ENCODE measurements at regions not wholly inside any gene's neighbourhood (a gene's known extent, or its start where the extent isn't known, plus 50 kb on each side); places are given as distances from the start of the nearest gene placed in this dataset.
"Not testable (repeated sequence)": the region's sequence is repeated elsewhere in the genome, so short reads cannot be mapped to it uniquely, and the experiment has no call there.

DNA sequence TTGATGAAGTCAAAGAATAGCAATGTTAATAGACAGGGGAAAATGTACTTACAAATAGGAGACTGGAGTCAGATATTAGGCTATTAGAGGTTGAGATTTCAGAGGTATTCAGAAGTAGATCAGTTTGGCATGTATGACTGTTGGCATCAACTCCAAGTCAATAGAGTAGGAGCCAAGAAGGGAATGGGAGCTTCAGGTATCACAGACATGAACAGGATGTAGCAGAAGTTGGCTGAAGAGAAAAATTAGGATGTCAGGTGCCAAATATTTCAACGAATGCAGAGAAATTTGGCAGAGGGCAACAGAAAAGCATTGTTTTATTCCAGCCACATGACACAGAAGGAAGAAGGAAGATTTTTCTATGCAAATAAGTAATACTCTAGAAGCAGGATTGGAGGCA, 69.7 kb downstream of the GLYATL1 start:
- no peaks in the 10 kb centered on the region for H3K9me3 Mint-ChIP-seq (ENCODE audit: insufficient read depth)
- H3K27me3 Mint-ChIP-seq (ENCODE audit: low read depth), result peaks cover 8% of the 10 kb centered on the region
- ChIA-PET CTCF (interaction anchor here (1.4 kb wide), 1 partner anchor 127 kb away, joined by 3 read pairs; no protein-coding TSS in a partner anchor), POLR2A (no interaction called here)
- no peaks in the 10 kb centered on the region for H3K4me1 Mint-ChIP-seq (ENCODE audit: low read depth)
- no peak overlapping the region for H3K27ac Mint-ChIP-seq
- no peak overlapping the region for H3K4me3 Mint-ChIP-seq
- ATAC-seq (no peak), DNase-seq (no peak)
- no peaks in the 10 kb centered on the region for H3K36me3 Mint-ChIP-seq (ENCODE audit: low read depth)

DNA sequence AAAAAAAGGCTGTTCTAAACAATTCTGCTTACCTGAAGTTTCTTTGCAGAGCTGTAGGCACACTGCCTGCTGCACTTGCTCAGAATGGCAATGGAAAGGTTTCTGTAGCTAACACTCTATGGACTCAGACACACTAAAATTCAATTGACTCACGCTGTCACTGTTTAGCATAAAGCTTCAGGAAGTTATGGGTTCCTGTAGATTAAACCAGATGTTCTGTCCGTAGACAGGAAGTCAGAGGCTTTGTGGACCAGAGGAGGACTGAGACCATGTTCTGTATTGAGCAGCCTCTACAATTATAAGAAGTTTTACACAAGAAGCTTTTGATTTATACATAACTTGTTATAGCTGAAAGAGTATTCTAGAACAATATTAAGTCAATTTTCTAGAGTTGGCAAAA, 70.4 kb downstream of the GLYATL1 start:
- Mint-ChIP-seq H3K27ac (no peak overlapping the region), H3K27me3 (ENCODE audit: low read depth) (peaks cover 8% of the 10 kb centered on the region), H3K4me1 (ENCODE audit: low read depth) (no peaks in the 10 kb centered on the region), H3K36me3 (ENCODE audit: low read depth) (no peaks in the 10 kb centered on the region), H3K4me3 (no peak overlapping the region), H3K9me3 (ENCODE audit: insufficient read depth) (no peaks in the 10 kb centered on the region)
- ChIA-PET POLR2A (no interaction called here), CTCF (interaction anchor here (0.6 to 1.4 kb wide), 2 partner anchors 126 to 160 kb away, joined by 3 to 4 read pairs; no protein-coding TSS in a partner anchor)
- DNase-seq, result no peak
- no peak for ATAC-seq

DNA sequence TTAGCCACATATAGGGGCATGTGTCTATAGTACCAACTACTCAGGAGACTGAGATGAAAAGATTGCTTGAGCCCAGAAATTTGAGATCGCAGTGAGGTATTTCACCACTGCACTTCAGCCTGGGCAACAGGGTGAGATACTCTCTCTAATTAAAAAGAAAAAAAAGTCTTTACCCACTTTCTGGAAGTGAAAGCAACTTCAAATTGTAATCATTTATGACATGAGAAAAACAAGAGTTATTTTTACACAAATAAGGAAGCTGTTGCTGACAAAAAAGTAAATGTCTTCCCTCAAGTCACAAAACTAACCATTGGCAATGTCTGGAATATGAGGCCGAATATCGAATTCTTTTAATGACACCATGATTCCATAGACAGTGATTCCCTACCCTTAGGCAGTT, 71.4 kb downstream of the GLYATL1 start:
- DNase-seq, result no peak
- Mint-ChIP-seq H3K9me3 (ENCODE audit: insufficient read depth) (no peaks in the 10 kb centered on the region), H3K27ac (no peak overlapping the region), H3K4me3 (no peak overlapping the region), H3K4me1 (ENCODE audit: low read depth) (no peaks in the 10 kb centered on the region), H3K27me3 (ENCODE audit: low read depth) (peaks cover 8% of the 10 kb centered on the region), H3K36me3 (ENCODE audit: low read depth) (no peaks in the 10 kb centered on the region)
- ChIA-PET POLR2A (no interaction called here), CTCF (no interaction called here)
- ATAC-seq, result no peak

DNA sequence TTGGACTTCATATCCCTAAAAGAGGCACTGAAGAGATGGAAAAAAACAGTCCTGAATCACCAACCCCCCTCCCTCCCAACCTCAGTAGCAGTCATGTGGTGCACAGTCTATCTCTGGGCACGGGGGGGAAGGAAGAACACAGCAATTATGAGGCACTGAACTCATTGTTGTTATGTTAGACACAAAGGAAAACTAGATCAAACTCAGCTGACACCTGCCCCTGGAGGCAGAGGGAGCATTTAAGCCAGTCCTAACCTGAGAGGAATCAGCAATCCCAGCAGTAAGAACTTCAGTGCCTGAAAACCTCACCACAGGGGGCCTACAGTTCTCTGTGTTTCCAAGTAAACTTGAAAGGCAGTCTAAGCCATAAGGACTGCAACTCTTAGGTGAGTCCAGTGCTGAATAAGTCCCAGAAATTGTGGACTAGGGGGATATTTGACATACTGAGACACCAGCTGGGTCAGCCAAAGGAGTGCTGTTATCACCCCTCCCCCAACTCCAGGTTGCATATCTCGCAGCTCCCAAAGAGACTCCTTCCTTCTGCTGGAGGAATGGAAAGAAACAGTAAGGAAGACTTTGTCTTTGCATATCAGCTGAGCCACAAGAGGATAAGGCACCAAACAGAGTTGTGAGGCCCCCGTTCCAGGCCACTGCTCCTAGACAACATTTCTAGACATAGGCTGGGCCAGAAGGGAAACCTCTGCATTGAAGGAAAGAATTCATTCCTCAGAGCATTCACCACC, 72.5 kb downstream of the GLYATL1 start:
- no peak overlapping the region for H3K4me3 Mint-ChIP-seq

DNA sequence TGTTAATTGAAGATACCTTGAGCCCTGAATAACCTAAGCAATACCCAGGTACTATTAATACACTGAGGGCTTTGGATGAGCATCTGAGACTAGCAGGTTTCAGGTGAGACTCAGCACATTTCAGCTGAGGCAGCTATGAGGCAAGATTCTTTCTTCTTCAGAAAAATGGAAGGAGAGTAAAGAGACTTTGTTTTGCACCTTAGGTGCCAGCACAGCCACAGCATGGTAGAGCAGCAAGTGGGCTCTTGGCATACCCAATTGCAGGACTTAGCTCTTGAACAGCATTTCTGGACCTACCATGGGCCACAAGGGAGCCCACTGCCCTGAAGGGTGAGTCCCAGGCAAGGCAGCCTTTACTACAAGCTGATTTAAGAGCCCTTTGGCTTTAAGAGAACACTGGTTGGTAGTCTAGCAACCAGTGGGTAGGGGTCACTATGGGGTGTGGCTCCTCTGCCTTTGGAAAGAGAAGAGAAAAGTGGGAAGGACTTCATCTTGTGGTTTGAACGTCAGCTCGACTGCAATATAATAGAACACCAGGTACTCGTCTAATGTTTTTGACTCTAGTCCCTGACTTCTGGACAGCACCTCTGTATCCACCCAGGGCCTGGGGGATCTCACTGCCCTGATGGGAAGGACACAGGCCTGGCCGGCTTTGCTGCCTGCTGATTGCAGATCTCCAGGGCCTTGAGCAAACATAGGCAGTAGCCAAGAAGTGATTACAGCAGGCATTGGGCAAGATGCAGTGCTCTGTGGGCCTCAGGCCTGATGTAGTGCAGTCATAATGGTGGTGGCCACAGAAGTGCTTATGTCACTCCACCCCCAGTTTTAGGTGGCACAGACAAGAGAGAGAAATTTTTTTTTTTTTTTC, 73.3 kb downstream of the GLYATL1 start:
- no peaks in the 10 kb centered on the region for H3K9me3 Mint-ChIP-seq (ENCODE audit: insufficient read depth)
- H3K4me3 Mint-ChIP-seq, result no peak overlapping the region
- H3K27me3 Mint-ChIP-seq (ENCODE audit: low read depth), result peaks cover 8% of the 10 kb centered on the region
- no peak for DNase-seq
- ATAC-seq, result no peak
- H3K4me1 Mint-ChIP-seq (ENCODE audit: low read depth), result no peaks in the 10 kb centered on the region
- ChIA-PET CTCF (no interaction called here), POLR2A (no interaction called here)
- no peak overlapping the region for H3K27ac Mint-ChIP-seq
- H3K36me3 Mint-ChIP-seq (ENCODE audit: low read depth), result no peaks in the 10 kb centered on the region

More for the DNA sequence above, 72.5 kb downstream of the GLYATL1 start:
- CTCF ChIA-PET, result no interaction called here
- ATAC-seq (no peak), DNase-seq (no peak)
- H3K4me1 Mint-ChIP-seq (ENCODE audit: low read depth), result no peaks in the 10 kb centered on the region
- no peak overlapping the region for H3K27ac Mint-ChIP-seq
- H3K9me3 Mint-ChIP-seq (ENCODE audit: insufficient read depth), result no peaks in the 10 kb centered on the region
- H3K36me3 Mint-ChIP-seq (ENCODE audit: low read depth), result no peaks in the 10 kb centered on the region
- H3K27me3 Mint-ChIP-seq (ENCODE audit: low read depth), result peaks cover 8% of the 10 kb centered on the region
- POLR2A ChIA-PET, result no interaction called here

DNA sequence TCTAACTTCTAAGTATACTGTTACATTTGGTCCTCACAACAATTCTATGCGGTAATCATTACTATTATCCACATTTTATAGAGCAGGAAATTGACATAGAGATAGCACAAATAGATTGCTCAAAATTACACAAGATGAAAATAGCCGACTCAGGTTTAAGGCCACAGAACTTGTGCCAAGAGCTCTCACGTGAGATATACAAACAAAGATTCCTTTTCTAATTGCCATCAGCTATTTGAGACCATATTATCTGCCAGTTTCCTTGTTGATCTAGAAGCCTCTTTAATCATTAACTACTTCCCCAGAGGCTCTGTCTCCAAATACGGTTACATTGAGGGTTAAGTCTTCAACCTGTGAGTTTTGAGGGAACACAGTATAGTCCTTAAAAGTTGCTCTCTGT, 61.0 kb upstream of the GLYATL1B start:
- peaks cover 7% of the 10 kb centered on the region for H3K27me3 Mint-ChIP-seq (ENCODE audit: low read depth)
- no peak for ATAC-seq
- H3K9me3 Mint-ChIP-seq (ENCODE audit: insufficient read depth), result no peaks in the 10 kb centered on the region
- ChIA-PET CTCF (no interaction called here), POLR2A (no interaction called here)
- H3K36me3 Mint-ChIP-seq (ENCODE audit: low read depth), result no peaks in the 10 kb centered on the region
- H3K27ac Mint-ChIP-seq, result no peak overlapping the region
- no peaks in the 10 kb centered on the region for H3K4me1 Mint-ChIP-seq (ENCODE audit: low read depth)
- no peak for DNase-seq
- no peak overlapping the region for H3K4me3 Mint-ChIP-seq

DNA sequence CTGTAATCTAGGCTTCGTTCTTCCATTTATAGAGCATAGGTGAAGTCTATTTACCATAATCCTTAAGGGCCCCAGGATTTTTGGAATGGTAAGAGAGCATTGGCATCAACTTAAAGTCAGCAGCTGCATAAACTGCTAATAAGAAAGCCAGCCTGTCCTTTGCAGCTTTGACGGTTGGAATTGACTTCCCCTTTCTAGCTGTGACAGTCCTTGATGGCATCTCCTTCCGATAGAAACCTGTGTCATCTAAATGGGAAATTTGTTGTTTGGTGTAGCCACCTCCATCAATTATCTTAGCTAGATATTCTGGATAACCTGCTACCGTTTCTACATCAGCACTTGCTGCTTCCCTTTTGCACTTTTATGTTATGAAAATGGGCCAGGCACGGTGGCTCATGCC, 58.0 kb upstream of the GLYATL1B start:
- Mint-ChIP-seq H3K4me3 (no peak overlapping the region), H3K36me3 (ENCODE audit: low read depth) (no peaks in the 10 kb centered on the region), H3K27ac (no peak overlapping the region), H3K9me3 (ENCODE audit: insufficient read depth) (no peaks in the 10 kb centered on the region), H3K27me3 (ENCODE audit: low read depth) (peaks cover 14% of the 10 kb centered on the region), H3K4me1 (ENCODE audit: low read depth) (no peaks in the 10 kb centered on the region)
- no peak for DNase-seq
- ChIA-PET POLR2A (no interaction called here), CTCF (interaction anchor here (1.2 to 1.4 kb wide), 2 partner anchors 26 to 30 kb away, joined by 3 read pairs; no protein-coding TSS in a partner anchor)
- no peak for ATAC-seq

DNA sequence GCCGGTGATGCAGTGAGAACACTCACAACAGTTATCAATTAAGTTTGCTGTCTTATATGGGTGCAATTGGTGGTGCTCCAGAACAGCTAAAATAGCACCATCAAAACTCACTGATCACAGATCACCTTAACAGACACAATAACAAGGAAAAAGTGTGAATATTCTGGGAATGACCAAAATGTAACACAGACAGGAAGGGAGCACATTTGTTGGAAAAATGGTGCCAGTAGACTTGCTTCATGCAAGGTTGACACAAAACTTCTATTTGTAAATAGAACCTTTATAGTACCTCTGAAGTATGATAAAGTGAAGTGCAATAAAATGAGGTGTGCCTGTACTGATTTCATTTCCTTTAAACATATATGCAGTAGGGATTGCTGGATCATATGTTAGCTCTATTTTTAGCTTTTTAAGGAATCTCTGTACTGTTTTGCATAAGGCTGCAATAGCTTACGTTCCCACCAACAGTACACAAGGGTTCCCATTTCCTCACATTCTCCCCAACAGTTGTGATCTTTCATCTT, 56.7 kb upstream of the GLYATL1B start:
- POLR2A ChIA-PET, result no interaction called here
- no peak overlapping the region for H3K4me3 Mint-ChIP-seq
- peaks cover 16% of the 10 kb centered on the region for H3K27me3 Mint-ChIP-seq (ENCODE audit: low read depth)
- DNase-seq, result no peak
- H3K36me3 Mint-ChIP-seq (ENCODE audit: low read depth), result no peaks in the 10 kb centered on the region
- ATAC-seq, result no peak
- CTCF ChIA-PET, result interaction anchor here (1.2 to 1.4 kb wide), 2 partner anchors 24 to 29 kb away, joined by 3 read pairs; no protein-coding TSS in a partner anchor
- H3K4me1 Mint-ChIP-seq (ENCODE audit: low read depth), result no peaks in the 10 kb centered on the region
- H3K27ac Mint-ChIP-seq, result no peak overlapping the region
- H3K9me3 Mint-ChIP-seq (ENCODE audit: insufficient read depth), result no peaks in the 10 kb centered on the region

DNA sequence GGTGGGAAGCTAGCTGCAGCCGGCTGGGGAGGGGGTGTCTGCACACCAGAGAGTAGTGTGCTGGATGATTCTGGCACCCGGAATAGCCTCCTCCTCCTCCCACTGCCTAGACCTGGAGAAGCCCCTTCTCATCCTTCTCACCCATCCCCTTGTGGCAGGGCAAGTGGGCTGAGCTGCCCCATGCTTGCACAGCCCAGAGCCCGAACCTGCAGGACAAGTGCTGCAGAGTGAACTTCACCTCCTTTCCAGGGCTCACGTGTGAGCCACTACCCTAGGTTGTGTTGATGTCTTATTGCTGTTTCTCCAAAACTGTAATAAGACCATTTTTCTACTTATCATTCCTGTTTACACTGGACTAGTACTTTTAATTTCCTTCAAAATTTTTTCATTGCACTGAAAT, 56.1 kb upstream of the GLYATL1B start:
- no peak for ATAC-seq
- ChIA-PET CTCF (no interaction called here), POLR2A (no interaction called here)
- Mint-ChIP-seq H3K27ac (no peak overlapping the region), H3K27me3 (ENCODE audit: low read depth) (peaks cover 15% of the 10 kb centered on the region), H3K36me3 (ENCODE audit: low read depth) (no peaks in the 10 kb centered on the region), H3K9me3 (ENCODE audit: insufficient read depth) (no peaks in the 10 kb centered on the region), H3K4me1 (ENCODE audit: low read depth) (no peaks in the 10 kb centered on the region), H3K4me3 (no peak overlapping the region)
- no peak for DNase-seq

DNA sequence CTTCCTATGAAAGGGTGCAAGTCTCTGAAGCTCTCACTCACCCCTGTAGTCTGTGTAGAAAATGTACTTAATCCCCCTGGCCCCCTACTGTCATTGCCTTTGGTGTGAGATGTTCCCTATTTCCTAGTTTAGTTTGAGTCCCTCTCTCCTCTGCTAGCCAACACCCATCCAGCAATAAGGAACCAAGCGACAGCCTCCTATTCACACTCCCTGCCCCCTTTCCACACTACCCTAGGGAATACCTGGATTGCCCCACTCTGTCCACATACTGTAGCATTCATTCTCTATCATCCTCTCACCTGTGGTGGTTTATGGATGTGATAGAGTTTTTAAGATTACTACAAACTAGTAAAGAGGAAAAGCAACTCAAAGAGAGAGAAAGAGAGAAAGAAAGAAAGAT, 54.4 kb upstream of the GLYATL1B start:
- H3K9me3 Mint-ChIP-seq (ENCODE audit: insufficient read depth); POLR2A ChIA-PET; H3K4me3 Mint-ChIP-seq; H3K4me1 Mint-ChIP-seq (ENCODE audit: low read depth); H3K36me3 Mint-ChIP-seq (ENCODE audit: low read depth); DNase-seq; H3K27ac Mint-ChIP-seq; ATAC-seq: not testable (repeated sequence)
- CTCF ChIA-PET, result interaction anchor here (2.1 kb wide), 1 partner anchor 27 kb away, joined by 5 read pairs; no protein-coding TSS in a partner anchor
- H3K27me3 Mint-ChIP-seq (ENCODE audit: low read depth), result peaks cover 17% of the 10 kb centered on the region

Data from activated CD8-positive, alpha-beta T cell treated with anti-CD3 and anti-CD28 coated beads, Interleukin-2, amount 10 ng/mL, durations not matched to agents 7 days and 5 days (primary cell).